Breast epithelium (tissue), 3 donors: ENCODE measurements at regions not wholly inside any gene's neighbourhood (a gene's known extent, or its start where the extent isn't known, plus 50 kb on each side); places are given as distances from the start of the nearest gene placed in this dataset.

ENCODE experiments used
- CTCF ChIP-seq, 3 donors: fragments of 450-650 bp; IDR thresholded peaks; one replicate each; pipeline ENCODE4 v1.5.1; 2016 to 2017; ENCODE audit warnings: antibody characterized with exemption in 3 of 3, mild to moderate bottlenecking in 3 of 3, moderate library complexity in 3 of 3
- POLR2A ChIP-seq: fragments of 450-650 bp; IDR thresholded peaks from one replicate; pipeline ENCODE4 v1.6.1; 2016; ENCODE audit warnings: antibody characterized with exemption, mild to moderate bottlenecking, moderate library complexity

DNA sequence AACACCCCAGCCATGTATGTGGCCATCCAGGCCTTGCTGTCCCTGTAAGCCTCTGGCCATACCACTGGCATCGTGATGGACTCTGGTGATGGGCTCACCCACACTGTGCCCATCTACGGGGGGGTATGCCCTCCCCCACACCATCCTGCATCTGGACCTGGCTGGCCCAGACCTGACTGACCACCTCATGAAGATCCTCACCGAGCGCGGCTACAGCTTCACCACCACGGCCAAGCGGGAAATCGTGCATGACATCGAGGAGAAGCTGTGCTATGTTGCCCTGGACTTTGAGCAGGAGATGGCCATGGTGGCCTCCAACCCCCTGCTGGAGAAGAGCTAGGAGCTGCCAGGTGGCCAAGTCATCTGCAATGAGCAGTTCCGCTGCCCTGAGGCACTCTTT, 80.4 kb upstream of the ZCCHC2 start:
- TF ChIP-seq CTCF (IDR thresholded peaks at IDR 0.05) (no peak), POLR2A (no peak)
